ENCODE measurements at regions not wholly inside any gene's neighbourhood (a gene's known extent, or its start where the extent isn't known, plus 50 kb on each side); places are given as distances from the start of the nearest gene placed in this dataset.

DNA sequence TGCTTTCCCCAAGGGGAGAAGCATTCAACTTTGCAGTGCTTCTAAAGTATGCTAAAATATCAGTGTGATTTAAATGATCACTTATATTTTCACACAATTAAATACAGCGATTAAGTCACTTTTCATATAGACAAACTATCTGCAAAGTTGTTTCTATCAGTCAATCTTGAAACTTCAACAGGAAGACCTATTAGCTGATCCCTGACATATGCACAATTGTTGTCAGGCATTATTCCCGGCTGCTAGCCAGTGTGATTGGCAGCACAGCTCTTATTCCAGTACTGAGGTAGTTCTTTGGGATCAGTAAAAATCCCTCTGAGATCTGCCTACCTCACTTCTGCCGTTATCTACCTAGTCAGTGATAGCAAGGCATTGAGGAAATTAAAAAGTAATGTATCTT lies 629.5 kb downstream of the NR4A2 start:
- TF ChIP-seq, protein P1, sequence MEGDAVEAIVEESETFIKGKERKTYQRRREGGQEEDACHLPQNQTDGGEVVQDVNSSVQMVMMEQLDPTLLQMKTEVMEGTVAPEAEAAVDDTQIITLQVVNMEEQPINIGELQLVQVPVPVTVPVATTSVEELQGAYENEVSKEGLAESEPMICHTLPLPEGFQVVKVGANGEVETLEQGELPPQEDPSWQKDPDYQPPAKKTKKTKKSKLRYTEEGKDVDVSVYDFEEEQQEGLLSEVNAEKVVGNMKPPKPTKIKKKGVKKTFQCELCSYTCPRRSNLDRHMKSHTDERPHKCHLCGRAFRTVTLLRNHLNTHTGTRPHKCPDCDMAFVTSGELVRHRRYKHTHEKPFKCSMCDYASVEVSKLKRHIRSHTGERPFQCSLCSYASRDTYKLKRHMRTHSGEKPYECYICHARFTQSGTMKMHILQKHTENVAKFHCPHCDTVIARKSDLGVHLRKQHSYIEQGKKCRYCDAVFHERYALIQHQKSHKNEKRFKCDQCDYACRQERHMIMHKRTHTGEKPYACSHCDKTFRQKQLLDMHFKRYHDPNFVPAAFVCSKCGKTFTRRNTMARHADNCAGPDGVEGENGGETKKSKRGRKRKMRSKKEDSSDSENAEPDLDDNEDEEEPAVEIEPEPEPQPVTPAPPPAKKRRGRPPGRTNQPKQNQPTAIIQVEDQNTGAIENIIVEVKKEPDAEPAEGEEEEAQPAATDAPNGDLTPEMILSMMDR (IDR thresholded peaks at IDR 0.05): no peak
- no peak for TF ChIP-seq POLR2A (IDR thresholded peaks at IDR 0.05)
